HUES48 (cell line): ENCODE measurements at regions not wholly inside any gene's neighbourhood (a gene's known extent, or its start where the extent isn't known, plus 50 kb on each side); places are given as distances from the start of the nearest gene placed in this dataset.

ENCODE experiments used
- H3K27ac ChIP-seq: one replicate; pipeline ENCODE4 v1.7.0; 2013; ENCODE audit warnings: low read depth, low read length, inconsistent platforms
- H3K27me3 ChIP-seq: 2 replicates; pipeline ENCODE4 v1.6.1; 2013; ENCODE audit warnings: mild to moderate bottlenecking, low read length; ENCODE audit not compliant: control insufficient read depth, insufficient read depth
- H3K36me3 ChIP-seq: 2 replicates; pipeline ENCODE4 v1.6.1; 2013; ENCODE audit warnings: low read length; ENCODE audit not compliant: control insufficient read depth, insufficient read depth
- H3K4me1 ChIP-seq: 2 replicates; pipeline ENCODE4 v1.6.1; 2013; ENCODE audit warnings: mild to moderate bottlenecking, low read length; ENCODE audit not compliant: control insufficient read depth, insufficient read depth
- H3K4me3 ChIP-seq: 2 replicates; pipeline ENCODE4 v1.5.1; 2013; ENCODE audit warnings: mild to moderate bottlenecking, low read depth, low read length
- H3K9ac ChIP-seq: 2 replicates; pipeline ENCODE4 v1.6.1; 2013; ENCODE audit warnings: mild to moderate bottlenecking, low read depth, low read length, moderate library complexity
- H3K9me3 ChIP-seq: 2 replicates; pipeline ENCODE4 v1.6.1; 2013; ENCODE audit warnings: low read length; ENCODE audit not compliant: control insufficient read depth, insufficient read depth

DNA sequence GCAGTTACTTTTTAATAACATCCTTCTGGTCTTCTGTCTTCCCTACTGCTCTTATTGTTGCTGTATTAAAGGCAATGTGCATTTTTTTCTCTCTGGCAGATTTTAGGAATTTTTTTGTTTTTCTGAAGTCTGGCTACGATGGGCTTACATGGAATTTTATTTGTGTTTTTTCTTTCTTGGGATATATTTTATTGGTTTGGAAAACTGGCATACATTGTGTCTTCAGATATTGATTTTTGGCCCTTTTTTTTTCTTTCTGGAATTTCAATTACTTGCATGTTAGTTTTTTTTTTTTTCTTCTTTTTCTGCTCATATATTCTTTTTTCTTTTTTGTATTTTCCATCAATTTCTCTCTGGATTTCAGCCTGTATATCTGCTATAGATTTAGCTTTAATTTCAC lies 442.1 kb upstream of the TRIB2 start:
- H3K4me3 ChIP-seq: no peak overlapping the region
- no peaks in the 10 kb centered on the region for H3K36me3 ChIP-seq
- no peak overlapping the region for H3K9ac ChIP-seq
- H3K9me3 ChIP-seq: no peaks in the 10 kb centered on the region
- H3K4me1 ChIP-seq: peaks cover 9% of the 10 kb centered on the region
- H3K27me3 ChIP-seq: no peaks in the 10 kb centered on the region
- H3K27ac ChIP-seq: no peak overlapping the region

DNA sequence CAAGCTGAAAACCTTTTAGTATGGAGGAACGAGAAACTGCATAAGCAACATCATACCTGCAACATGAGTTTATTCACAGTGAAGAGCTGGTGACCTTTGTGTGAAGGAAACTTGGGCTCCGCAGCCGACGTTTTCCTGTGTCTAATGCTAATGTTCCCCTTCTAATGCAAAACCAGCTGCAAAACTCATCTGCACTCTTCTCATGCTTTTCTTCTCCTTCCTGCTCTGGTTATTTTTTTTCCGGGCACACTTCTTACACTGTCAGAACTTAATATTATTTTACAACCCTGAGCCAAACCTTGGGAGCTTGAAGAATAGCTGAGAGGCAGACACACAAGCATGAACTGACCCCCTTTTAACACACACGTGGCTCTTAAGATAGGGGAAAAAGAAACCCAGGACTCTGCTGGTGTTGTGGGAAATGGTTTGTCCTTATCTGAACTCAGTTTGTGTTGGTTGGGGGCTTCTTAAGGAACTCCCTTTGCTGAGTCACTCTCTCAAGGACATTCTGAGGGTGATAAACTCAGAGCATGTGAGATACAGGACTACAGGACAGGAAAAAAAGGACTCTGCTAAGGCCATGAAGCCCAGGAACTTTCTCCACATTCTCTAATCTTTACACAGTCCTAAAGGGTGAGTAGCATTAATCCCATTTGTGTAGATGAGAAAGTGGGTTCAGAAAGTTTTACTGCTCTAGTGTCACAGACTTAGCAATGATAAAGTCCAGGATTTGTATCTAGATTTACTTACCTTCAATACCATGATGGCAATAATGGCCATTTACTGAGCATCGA lies 439.3 kb upstream of the TRIB2 start:
- H3K9ac ChIP-seq: no peak overlapping the region
- no peaks in the 10 kb centered on the region for H3K9me3 ChIP-seq
- no peak overlapping the region for H3K4me3 ChIP-seq
- H3K4me1 ChIP-seq: peaks cover 9% of the 10 kb centered on the region
- no peaks in the 10 kb centered on the region for H3K27me3 ChIP-seq
- H3K36me3 ChIP-seq: no peaks in the 10 kb centered on the region
- no peak overlapping the region for H3K27ac ChIP-seq

DNA sequence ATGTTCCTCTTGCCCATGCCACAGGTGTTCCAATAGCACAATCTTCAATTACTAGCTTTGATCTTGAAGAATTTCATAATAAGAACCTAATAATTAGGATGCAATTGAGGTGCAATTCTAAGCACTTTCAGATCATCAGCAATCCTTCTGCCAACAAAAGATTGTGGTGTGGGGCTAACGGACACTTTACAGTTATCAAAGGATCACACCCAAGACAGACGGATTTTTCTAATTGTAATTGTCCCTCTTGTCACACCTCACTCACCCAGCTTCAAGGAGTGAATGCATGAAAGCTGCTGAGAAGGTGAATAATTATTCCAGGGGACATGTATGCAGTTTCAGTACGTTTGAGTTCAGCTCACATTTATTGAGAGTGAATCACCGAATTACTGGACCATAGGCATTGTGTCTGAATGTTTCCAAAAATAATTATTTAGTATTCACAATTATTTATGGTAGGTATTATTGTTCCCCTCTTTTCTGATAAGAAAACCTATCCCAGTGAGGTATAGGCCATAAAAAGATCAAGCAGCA lies 438.5 kb upstream of the TRIB2 start:
- H3K27ac ChIP-seq: no peak overlapping the region
- peaks cover 9% of the 10 kb centered on the region for H3K4me1 ChIP-seq
- H3K4me3 ChIP-seq: no peak overlapping the region
- no peaks in the 10 kb centered on the region for H3K27me3 ChIP-seq
- H3K9me3 ChIP-seq: no peaks in the 10 kb centered on the region
- H3K9ac ChIP-seq: no peak overlapping the region
- no peaks in the 10 kb centered on the region for H3K36me3 ChIP-seq

DNA sequence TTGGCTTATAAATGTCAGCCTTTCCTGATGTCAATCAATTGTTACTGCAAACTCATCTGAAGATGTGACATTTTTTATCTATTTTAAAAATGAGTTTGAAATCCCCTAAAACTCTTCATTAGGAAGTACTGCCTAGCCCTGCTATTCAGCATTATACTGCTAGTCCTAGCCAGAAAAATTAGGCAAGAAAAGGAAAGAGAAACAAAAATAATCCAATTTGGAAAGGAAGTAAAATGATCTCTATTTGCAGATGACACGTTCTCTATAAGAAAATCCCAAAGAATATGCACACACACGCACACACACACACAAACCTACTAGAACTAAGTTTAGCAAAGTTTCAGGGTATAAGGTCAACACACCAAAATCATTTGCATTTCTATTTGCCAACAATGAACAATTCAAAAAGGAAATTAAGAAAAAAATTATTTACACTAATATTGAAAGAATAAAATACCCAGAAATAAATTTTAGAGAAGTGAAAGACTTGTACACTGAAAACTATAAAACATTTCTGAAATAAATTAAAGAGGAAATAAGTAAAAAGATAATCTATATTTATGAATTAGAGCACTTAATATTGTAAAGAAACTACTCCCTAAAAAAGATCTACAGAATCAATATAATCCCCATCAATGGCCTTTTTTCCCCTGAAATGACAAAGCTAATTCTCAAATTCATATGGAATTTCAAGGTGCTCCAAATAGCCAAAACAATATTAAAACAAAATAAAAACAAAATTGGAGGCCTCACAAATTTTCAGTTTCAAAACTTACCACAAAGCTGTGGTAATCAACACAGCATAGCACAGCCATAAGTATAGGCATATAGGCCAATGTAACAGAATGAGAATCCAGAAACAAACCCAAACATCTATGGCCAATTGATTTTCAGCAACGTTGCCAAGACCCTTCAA lies 433.7 kb upstream of the TRIB2 start:
- Histone ChIP-seq H3K27ac (no peak overlapping the region), H3K4me3 (no peak overlapping the region), H3K27me3 (no peaks in the 10 kb centered on the region), H3K9ac (no peak overlapping the region), H3K9me3 (no peaks in the 10 kb centered on the region; the same call in 1 of the 2 replicates), H3K4me1 (0 out of 2 replicates have a peak, but pooled peaks cover 3% of the 10 kb centered on the region), H3K36me3 (no peaks in the 10 kb centered on the region)

DNA sequence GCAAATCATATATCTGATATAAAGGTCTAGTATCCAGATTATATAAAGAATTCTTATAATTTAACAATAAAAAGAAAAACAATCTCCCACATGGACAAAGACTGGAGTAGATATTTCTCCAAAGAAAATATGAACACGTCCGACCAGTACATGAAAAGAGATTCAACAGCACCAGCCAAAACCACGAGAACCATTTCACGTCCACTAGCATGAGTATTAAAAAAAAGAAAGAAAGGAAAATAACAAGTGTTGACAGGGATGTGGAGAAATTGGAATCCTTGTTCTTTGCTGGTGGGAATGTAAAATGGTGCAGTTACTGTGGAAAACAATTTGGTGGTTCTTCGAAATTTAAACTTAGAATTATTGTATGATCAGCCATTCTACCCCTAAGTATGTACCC lies 432.7 kb upstream of the TRIB2 start:
- 0 out of 2 replicates have a peak, but pooled peaks cover 3% of the 10 kb centered on the region for H3K4me1 ChIP-seq
- H3K4me3 ChIP-seq: no peak overlapping the region
- H3K9ac ChIP-seq: no peak overlapping the region
- H3K27ac ChIP-seq: no peak overlapping the region
- no peaks in the 10 kb centered on the region for H3K36me3 ChIP-seq
- no peaks in the 10 kb centered on the region for H3K27me3 ChIP-seq
- no peaks in the 10 kb centered on the region; the same call in 1 of the 2 replicates for H3K9me3 ChIP-seq

DNA sequence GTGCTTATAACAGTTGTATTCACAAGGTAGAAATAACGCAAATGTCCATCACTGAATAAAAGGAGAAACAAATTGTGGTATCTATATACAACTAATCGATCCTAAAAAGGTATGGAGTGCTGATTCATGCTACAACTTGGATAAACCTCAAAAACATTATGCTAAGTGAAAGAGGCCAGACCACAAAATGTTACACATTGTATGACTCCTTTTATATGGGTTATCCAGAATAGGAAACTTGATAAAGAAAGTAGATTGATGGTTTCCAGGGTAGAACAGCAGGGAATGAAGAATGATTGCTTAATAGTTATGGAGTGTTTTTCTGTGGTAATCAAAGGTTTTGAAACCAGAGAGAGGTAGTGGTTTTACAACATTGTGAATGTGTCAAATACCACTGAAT lies 432.2 kb upstream of the TRIB2 start:
- Histone ChIP-seq H3K27me3 (no peaks in the 10 kb centered on the region), H3K9ac (no peak overlapping the region), H3K27ac (no peak overlapping the region), H3K4me3 (no peak overlapping the region), H3K9me3 (no peaks in the 10 kb centered on the region; the same call in 1 of the 2 replicates), H3K36me3 (no peaks in the 10 kb centered on the region), H3K4me1 (0 out of 2 replicates have a peak, but pooled peaks cover 3% of the 10 kb centered on the region)

DNA sequence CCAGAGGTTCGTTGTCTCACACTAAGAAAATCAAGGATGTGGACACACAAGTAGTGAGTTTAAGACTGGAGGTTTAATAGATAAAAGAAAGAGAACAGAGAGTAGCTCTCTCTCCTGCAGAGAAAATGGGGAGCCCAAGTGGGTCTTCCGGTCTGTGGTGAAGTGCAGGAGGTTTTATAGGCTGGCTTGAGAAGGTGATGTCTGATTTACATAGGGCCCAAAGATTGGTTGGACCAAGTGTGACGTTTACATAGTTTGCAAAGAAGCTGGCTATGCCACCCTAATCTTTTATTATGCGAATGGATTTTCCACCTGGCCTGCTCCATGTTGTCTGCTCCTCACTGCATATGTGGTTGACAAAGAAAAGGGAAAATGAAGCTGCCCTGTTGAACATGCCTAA lies 430.4 kb upstream of the TRIB2 start:
- H3K4me3 ChIP-seq: no peak overlapping the region

DNA sequence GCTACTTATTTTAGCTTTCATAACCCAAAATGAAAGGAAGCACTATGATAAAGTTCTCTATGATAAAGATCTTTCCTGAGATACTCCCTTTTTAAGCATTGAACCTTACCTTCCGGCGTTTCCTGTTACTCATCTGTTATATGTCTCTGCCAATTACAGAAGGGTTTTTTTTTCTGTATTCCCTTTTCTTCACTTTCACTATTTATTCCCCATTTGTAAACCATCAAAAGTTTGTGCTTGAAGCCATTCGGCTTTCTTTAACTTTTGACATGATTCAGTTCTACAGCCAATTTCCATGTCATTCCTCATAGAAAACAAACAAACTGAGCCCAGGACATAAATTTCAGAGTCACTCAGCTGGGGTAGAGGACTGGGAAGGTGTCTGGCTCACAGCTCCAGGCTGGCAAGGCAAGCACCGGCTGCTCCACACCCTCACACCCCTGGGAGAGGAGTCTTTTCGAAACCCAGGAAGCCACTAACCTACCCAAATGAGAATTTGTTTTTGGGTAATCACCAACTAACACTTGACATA lies 429.4 kb upstream of the TRIB2 start:
- H3K9me3 ChIP-seq: no peaks in the 10 kb centered on the region; the same call in 1 of the 2 replicates
- H3K27ac ChIP-seq: no peak overlapping the region
- 0 out of 2 replicates have a peak, but pooled peaks cover 3% of the 10 kb centered on the region for H3K4me1 ChIP-seq
- no peaks in the 10 kb centered on the region for H3K27me3 ChIP-seq
- no peak overlapping the region for H3K4me3 ChIP-seq
- H3K9ac ChIP-seq: no peak overlapping the region
- H3K36me3 ChIP-seq: no peaks in the 10 kb centered on the region

More for the DNA sequence above, 430.4 kb upstream of the TRIB2 start:
- Histone ChIP-seq H3K9ac (no peak overlapping the region), H3K4me1 (0 out of 2 replicates have a peak, but pooled peaks cover 3% of the 10 kb centered on the region), H3K9me3 (no peaks in the 10 kb centered on the region; the same call in 1 of the 2 replicates), H3K36me3 (no peaks in the 10 kb centered on the region), H3K27ac (no peak overlapping the region), H3K27me3 (no peaks in the 10 kb centered on the region)

DNA sequence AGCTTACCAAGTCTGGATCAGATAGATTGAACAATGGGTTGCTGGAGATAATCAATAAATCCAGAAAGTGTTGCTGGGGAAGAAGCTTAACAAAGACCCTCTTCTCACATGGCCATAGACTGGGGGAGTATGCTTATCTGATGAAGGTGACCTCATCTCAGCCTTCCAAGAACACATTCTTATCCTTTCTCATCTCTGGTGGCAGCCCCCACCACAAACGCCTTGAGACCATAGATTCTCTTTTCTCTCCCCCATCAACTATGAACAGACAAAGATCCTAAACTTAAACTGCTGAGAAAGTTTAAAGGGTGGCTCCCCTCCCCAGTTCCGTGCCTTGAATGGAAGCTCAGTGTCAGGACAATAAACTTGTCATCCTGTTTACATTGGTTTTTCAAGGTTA lies 428.7 kb upstream of the TRIB2 start:
- Histone ChIP-seq H3K9ac (no peak overlapping the region), H3K36me3 (no peaks in the 10 kb centered on the region), H3K27me3 (no peaks in the 10 kb centered on the region), H3K4me1 (0 out of 2 replicates have a peak, but pooled peaks cover 3% of the 10 kb centered on the region), H3K4me3 (no peak overlapping the region), H3K9me3 (no peaks in the 10 kb centered on the region; the same call in 1 of the 2 replicates), H3K27ac (no peak overlapping the region)

DNA sequence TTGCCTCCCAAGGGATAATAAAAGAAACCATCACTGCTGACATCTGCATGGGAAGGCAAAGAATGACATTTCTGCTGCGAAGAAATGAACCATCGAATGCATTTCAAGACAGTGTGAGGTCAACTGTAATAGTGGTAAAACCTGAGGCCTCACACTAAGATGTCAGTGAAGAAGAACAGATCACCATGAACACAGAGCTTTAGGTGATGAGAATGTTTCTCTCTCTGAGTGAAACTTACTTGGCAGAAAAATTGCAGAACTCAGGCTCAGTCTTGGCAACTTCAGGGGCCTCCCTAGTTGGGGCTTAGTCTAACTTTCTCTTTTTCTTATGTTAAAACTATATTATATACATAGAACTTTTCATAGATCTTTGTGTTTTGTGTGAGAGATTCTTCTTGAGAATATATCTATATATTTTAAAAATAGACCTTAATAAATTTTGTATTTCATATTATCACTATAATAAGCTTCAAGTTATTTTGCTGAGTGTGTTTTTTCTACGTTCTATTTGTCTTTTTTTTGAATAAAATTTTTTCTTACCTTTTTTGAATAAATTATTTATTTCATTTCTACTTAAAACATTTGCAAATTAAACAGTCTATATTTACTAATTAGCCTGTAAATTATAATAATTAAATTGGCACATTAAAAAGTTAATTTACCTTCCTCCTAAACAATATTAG lies 427.5 kb upstream of the TRIB2 start:
- Histone ChIP-seq H3K4me1 (0 out of 2 replicates have a peak, but pooled peaks cover 3% of the 10 kb centered on the region), H3K4me3 (no peak overlapping the region), H3K9me3 (no peaks in the 10 kb centered on the region; the same call in 1 of the 2 replicates), H3K9ac (no peak overlapping the region), H3K27me3 (no peaks in the 10 kb centered on the region), H3K36me3 (no peaks in the 10 kb centered on the region), H3K27ac (no peak overlapping the region)
